GM20000 (cell line): ENCODE measurements at regions not wholly inside any gene's neighbourhood (a gene's known extent, or its start where the extent isn't known, plus 50 kb on each side); places are given as distances from the start of the nearest gene placed in this dataset.

Experiments
- DNase-seq: peaks from one replicate; pipeline ENCODE4 v3.0.0; 2012; ENCODE audit warnings: low spot score
- TF ChIP-seq, protein P1 (sequence below): IDR thresholded peaks from 2 replicates; pipeline ENCODE4 v1.5.1; 2012; ENCODE audit warnings: mild to moderate bottlenecking, control low read depth; ENCODE audit errors: extremely low read depth, missing control alignments

DNA sequence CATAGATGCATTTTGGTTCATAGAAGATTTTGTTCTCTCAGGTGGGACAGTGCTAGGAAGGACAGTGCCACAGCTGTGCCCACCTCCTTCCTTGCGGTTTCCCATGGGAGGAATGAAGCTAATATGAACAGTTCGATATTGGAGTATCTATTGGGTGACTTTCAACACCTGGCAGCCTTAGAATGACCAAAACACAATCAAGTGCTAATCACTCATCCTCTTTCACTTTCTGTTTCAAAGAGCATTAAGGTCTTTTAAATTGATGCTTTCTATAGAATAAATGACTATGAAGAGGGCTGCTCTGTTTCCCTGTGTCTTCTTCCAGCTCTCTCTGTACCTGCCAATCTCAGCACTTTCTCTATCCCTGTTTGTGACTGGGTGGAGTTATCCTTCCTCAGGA lies 784.0 kb downstream of the MRPL39 start:
- TF ChIP-seq, protein P1, sequence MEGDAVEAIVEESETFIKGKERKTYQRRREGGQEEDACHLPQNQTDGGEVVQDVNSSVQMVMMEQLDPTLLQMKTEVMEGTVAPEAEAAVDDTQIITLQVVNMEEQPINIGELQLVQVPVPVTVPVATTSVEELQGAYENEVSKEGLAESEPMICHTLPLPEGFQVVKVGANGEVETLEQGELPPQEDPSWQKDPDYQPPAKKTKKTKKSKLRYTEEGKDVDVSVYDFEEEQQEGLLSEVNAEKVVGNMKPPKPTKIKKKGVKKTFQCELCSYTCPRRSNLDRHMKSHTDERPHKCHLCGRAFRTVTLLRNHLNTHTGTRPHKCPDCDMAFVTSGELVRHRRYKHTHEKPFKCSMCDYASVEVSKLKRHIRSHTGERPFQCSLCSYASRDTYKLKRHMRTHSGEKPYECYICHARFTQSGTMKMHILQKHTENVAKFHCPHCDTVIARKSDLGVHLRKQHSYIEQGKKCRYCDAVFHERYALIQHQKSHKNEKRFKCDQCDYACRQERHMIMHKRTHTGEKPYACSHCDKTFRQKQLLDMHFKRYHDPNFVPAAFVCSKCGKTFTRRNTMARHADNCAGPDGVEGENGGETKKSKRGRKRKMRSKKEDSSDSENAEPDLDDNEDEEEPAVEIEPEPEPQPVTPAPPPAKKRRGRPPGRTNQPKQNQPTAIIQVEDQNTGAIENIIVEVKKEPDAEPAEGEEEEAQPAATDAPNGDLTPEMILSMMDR: no peak
- DNase-seq: no peak

DNA sequence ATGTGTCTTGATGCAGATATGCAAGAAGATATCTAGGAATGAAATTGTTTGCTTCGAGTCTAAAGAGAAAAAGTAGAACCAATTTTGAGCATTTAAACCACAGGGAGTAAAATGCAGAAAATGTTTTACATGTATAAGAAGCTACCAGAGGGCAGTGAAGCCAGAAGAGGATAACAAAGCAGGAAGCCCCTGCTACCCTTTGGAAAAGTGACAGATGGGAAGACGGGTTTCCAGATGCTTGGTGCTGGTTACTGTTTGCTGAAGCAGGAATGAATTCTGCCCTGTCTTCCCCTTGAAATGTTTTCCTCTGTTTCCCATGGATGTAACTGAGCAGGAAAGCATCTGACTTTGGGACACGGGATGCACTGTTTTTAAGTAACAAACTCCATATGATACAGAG lies 822.2 kb downstream of the MRPL39 start:
- TF ChIP-seq, protein P1: no peak
- DNase-seq: no peak

DNA sequence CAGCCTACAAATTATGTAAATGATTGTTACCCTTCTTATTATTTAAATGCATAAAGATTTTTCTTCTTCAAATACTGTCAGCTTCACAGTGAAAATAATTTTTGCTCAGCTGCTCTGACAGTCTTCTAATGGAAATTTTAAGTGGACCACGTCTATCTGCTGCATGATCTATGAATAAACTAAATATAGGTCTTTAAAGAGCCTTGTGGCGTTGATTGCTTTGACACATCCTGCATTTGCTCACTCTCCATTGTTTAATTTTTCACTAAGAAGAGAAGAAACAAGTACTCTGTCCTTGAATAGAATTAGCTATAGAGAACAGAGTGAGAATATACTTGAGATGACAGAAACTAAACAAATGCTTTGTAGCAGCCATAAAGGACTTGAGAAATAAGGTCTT lies 826.1 kb downstream of the MRPL39 start:
- TF ChIP-seq, protein P1: no peak
- no peak for DNase-seq

DNA sequence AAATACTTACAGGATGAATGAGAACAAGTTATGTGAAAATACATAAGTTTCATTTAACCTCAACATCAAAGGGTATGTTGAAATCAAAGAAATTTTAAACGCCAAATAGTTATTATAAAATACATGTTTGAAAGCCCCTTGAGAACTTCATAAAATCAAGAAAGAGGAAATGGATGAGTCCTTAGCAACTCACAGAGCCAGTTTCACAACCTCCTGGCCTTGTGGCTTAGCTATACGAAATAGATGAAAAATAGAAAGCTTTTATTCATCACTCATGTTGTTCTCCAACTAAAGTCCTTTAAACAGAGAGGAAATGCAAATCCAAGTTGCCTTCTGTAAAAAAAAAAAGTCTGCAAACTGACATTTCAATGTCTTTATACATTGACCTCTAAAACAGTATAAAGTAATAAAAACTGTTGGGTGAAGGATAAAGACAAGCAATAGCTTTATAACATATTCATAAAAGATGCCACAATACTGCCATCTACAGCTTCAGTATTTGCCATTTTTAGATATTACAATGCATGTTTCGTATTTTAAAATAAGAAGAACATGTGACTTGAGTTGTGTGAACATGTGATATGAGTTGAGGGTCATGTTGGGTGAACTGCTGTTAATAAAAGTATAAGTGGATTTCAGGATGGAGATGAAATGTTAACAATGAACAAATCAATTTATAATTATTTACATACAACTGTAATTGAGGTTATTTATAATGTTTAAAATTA lies 847.8 kb downstream of the MRPL39 start:
- DNase-seq: no peak
- TF ChIP-seq, protein P1: no peak

DNA sequence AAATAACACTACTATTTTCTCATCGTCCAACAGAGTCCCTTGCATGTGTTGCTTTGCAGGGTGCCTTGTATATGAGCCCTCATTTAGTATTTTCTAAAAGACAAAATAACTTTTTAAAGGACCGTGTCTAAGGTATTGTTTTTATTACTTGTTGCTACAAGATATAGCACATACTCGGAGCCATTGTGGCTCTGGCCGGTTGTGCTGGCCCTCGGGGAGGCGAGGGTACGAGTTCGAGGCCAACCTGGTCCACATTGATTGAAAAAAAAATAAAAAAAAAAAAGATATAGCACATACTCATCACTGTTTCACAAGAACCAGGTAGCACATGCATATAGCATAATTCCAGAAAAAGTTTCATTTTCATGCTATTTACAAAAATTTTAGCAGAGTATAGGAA lies 869.2 kb downstream of the MRPL39 start:
- DNase-seq: no peak
- TF ChIP-seq, protein P1: no peak

DNA sequence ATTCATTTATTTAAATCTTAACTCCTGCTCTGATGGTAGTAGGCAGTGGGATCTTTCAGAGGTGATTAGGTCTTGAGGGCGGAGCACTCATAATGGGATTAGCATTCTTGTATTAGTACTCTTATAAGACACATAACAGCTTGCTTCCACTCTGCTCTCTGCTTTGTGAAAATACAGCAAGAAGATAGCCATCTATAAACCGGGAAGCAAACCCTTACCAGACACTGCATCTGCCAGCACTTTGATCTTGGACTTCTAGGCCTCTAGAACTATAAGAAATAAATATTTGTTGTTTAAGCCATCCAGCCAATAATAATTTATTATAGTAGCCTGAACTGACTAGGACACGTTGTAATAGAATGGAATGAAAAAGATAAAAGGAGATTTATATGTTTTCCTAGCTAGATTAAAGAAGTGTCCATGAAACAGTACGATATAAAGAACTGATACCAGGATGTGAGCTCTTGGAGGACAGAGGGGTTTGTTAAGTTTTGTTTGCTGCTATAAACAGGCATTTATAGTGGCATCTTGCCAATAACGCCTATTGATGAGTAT lies 869.9 kb downstream of the MRPL39 start:
- TF ChIP-seq, protein P1: no peak
- DNase-seq: no peak

DNA sequence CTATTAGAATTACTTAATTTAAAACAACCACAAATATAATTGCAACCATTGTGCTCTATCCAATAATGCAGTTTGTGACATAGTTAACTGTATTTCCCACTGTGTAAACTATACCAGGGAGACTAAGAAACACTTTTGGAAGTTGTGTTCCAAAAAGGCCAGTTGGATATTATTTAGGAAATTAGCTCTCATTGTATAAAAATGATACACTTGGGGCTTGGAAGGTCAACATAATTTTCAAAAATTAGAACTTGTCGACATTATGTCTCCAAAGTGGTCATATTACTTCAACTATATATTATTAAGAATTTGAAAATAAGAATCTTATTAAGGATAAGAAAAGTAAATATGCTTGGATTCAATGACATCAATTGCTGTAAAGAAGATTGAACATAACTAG lies 876.6 kb downstream of the MRPL39 start:
- DNase-seq: no peak
- TF ChIP-seq, protein P1: no peak
